IMR-90 (cell line): ENCODE measurements at regions not wholly inside any gene's neighbourhood (a gene's known extent, or its start where the extent isn't known, plus 50 kb on each side); places are given as distances from the start of the nearest gene placed in this dataset.

Source experiments
- CEBPB ChIP-seq: IDR thresholded peaks from 2 replicates; pipeline ENCODE4 v1.6.1; 2012; ENCODE audit warnings: low read depth, low read length, improper control_type of control experiment
- POLR2A ChIP-seq: IDR thresholded peaks from 2 replicates; pipeline ENCODE4 v1.6.1; 2012; ENCODE audit warnings: mild to moderate bottlenecking, low read depth, low read length
- SMC3 ChIP-seq: fragments of 150-350 bp; IDR thresholded peaks from 2 replicates; pipeline ENCODE4 v1.6.1; 2016; ENCODE audit warnings: low read depth, mild to moderate bottlenecking, antibody characterized with exemption, low read length, moderate library complexity
- TF ChIP-seq, protein P1 (sequence below): conservative IDR thresholded peaks from 2 replicates; pipeline ENCODE4 v1.5.1; 2012; ENCODE audit warnings: mild to moderate bottlenecking, low read depth, low read length, improper control_type of control experiment

DNA sequence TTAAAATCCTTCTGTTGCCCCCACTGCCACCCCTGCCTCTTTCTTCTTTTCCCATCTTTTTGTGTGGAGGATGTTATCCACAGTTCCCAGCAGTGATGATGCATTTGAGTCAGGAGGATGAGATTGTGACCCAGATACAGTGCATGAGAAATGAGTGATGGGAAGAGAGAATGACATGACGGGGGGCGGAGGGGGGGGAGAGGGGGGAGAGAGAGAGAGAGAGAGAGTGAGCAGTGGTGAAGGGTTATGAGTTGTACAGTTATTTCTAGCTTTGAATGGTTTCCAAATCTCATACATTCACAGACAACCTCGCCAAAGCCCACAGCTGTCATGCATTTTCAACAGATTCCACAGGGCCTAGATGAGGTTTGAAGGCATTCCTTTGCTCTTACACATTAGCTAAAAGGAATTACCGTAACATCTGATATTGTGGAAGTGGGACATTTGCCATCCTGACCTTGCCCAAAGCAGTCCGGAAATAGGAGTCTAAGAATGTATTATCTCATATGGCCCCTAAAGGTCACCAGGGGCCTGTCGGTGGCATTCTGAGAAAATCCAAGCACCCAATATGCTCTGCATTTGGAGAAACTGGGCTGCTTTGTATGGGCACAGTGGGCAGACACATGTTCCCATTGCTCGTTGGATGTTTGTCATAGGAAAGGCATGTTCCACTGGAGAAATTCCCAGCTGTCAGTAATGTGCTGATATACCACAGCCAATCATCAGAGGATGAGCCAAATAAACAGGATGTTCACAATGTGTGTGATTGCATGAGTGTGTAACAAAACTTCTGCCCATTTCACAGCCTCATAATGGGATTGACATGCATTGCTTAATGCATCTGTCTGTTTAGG lies 435.8 kb downstream of the SPRY1 start:
- TF ChIP-seq POLR2A = no peak
- TF ChIP-seq SMC3 = 0 out of 2 replicates have a peak, but pooled peaks have one; percentile 3
- TF ChIP-seq, protein P1, sequence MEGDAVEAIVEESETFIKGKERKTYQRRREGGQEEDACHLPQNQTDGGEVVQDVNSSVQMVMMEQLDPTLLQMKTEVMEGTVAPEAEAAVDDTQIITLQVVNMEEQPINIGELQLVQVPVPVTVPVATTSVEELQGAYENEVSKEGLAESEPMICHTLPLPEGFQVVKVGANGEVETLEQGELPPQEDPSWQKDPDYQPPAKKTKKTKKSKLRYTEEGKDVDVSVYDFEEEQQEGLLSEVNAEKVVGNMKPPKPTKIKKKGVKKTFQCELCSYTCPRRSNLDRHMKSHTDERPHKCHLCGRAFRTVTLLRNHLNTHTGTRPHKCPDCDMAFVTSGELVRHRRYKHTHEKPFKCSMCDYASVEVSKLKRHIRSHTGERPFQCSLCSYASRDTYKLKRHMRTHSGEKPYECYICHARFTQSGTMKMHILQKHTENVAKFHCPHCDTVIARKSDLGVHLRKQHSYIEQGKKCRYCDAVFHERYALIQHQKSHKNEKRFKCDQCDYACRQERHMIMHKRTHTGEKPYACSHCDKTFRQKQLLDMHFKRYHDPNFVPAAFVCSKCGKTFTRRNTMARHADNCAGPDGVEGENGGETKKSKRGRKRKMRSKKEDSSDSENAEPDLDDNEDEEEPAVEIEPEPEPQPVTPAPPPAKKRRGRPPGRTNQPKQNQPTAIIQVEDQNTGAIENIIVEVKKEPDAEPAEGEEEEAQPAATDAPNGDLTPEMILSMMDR = no peak
- TF ChIP-seq CEBPB = peak; percentile 91
